HPDE6-E6E7 (cell line): ENCODE measurements at regions not wholly inside any gene's neighbourhood (a gene's known extent, or its start where the extent isn't known, plus 50 kb on each side); places are given as distances from the start of the nearest gene placed in this dataset.
"Not testable (repeated sequence)": the region's sequence is repeated elsewhere in the genome, so short reads cannot be mapped to it uniquely, and the experiment has no call there.

Source experiments
- DNase-seq: peaks from one replicate; pipeline ENCODE4 v3.0.0; 2011; ENCODE audit warnings: missing footprints; ENCODE audit errors: extremely low spot score

GRCh38 chr7:87007038-87007437 is 52.4 kb downstream of the ELAPOR2 start:
- DNase-seq, result no peak

- no peak for DNase-seq
Measured at GRCh38 chr7:87004956-87005355, 54.5 kb downstream of the ELAPOR2 start.

- DNase-seq, result no peak
Measured at GRCh38 chr7:87003872-87004798, 55.3 kb downstream of the ELAPOR2 start.

GRCh38 chr7:87001214-87001613 is 58.2 kb downstream of the ELAPOR2 start:
- DNase-seq, result no peak

- DNase-seq, result no peak
Measured at GRCh38 chr7:87000344-87000743, 59.1 kb downstream of the ELAPOR2 start.

GRCh38 chr7:86999750-87000149 is 59.7 kb downstream of the ELAPOR2 start:
- no peak for DNase-seq

- DNase-seq, result no peak
Measured at GRCh38 chr7:86995814-86996213, 63.6 kb downstream of the ELAPOR2 start.

GRCh38 chr7:86995052-86995725 is 64.3 kb downstream of the ELAPOR2 start:
- no peak for DNase-seq

- DNase-seq, result no peak
Measured at GRCh38 chr7:86991771-86992191, 67.7 kb downstream of the ELAPOR2 start.

- no peak for DNase-seq
Measured at GRCh38 chr7:86991093-86991769, 68.2 kb downstream of the ELAPOR2 start.

GRCh38 chr7:86989407-86989806 is 70.0 kb downstream of the ELAPOR2 start:
- DNase-seq, result no peak

GRCh38 chr7:86987834-86988233 is 71.6 kb downstream of the ELAPOR2 start:
- not testable (repeated sequence) for DNase-seq

GRCh38 chr7:86987358-86987757 is 72.1 kb downstream of the ELAPOR2 start:
- not testable (repeated sequence) for DNase-seq

GRCh38 chr7:86985342-86985741 is 74.1 kb downstream of the ELAPOR2 start:
- DNase-seq, result not testable (repeated sequence)

GRCh38 chr7:86983654-86984053 is 75.8 kb downstream of the ELAPOR2 start:
- DNase-seq, result not testable (repeated sequence)

GRCh38 chr7:86981937-86982336 is 77.5 kb downstream of the ELAPOR2 start:
- DNase-seq, result not testable (repeated sequence)

- no peak for DNase-seq
Measured at GRCh38 chr7:86981127-86981526, 78.3 kb downstream of the ELAPOR2 start.

GRCh38 chr7:86980223-86980622 is 79.2 kb downstream of the ELAPOR2 start:
- no peak for DNase-seq

GRCh38 chr7:86978808-86979506 is 80.5 kb downstream of the ELAPOR2 start:
- no peak for DNase-seq

GRCh38 chr7:86976958-86977357 is 82.5 kb downstream of the ELAPOR2 start:
- no peak for DNase-seq

- no peak for DNase-seq
Measured at GRCh38 chr7:86975914-86976313, 83.5 kb downstream of the ELAPOR2 start.

GRCh38 chr7:86975449-86975848 is 84.0 kb downstream of the ELAPOR2 start:
- no peak for DNase-seq
